ENCODE measurements at regions not wholly inside any gene's neighbourhood (a gene's known extent, or its start where the extent isn't known, plus 50 kb on each side); places are given as distances from the start of the nearest gene placed in this dataset.

DNA sequence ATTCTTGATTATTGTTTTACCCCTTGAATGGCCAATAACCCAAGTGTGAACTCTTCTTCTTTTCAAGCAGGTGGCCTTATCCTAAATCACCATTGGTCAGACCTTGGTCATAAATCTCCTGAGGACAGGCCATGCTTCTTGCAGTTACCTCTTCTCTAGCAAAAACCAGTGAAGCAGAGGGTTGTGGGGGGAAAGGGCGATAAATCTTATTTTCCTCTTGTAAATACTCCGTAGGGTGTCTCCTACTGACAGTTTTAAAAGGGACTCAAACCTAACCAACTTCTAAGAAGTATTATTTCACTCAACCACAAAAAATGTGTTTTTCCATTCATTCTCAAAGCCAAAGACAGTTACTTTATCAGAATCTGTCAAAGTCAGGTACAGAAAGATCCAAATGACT is 168.1 kb upstream of the RMP24 start:
- H3K27ac ChIP-seq: no peak overlapping the region
- no peak overlapping the region for H3K4me3 ChIP-seq
- peaks cover 0 to 6% (median 0%) of the 10 kb centered on the region in 3 donors for H3K27me3 ChIP-seq
- WGBS, 5 donors: 77 to 92% (median 85%) methylated on average over 2 of the region's 2 CpGs
- no peaks in the 10 kb centered on the region for H3K9me3 ChIP-seq
- H3K36me3 ChIP-seq: no peaks in the 10 kb centered on the region
- TF ChIP-seq, protein P1, sequence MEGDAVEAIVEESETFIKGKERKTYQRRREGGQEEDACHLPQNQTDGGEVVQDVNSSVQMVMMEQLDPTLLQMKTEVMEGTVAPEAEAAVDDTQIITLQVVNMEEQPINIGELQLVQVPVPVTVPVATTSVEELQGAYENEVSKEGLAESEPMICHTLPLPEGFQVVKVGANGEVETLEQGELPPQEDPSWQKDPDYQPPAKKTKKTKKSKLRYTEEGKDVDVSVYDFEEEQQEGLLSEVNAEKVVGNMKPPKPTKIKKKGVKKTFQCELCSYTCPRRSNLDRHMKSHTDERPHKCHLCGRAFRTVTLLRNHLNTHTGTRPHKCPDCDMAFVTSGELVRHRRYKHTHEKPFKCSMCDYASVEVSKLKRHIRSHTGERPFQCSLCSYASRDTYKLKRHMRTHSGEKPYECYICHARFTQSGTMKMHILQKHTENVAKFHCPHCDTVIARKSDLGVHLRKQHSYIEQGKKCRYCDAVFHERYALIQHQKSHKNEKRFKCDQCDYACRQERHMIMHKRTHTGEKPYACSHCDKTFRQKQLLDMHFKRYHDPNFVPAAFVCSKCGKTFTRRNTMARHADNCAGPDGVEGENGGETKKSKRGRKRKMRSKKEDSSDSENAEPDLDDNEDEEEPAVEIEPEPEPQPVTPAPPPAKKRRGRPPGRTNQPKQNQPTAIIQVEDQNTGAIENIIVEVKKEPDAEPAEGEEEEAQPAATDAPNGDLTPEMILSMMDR (IDR thresholded peaks at IDR 0.05): no peak
- no peak for TF ChIP-seq EP300 (IDR thresholded peaks at IDR 0.05)
- no peak for TF ChIP-seq POLR2AphosphoS5 (IDR thresholded peaks at IDR 0.05)
- TF ChIP-seq POLR2A (IDR thresholded peaks at IDR 0.05): no peak
- intact Hi-C loops (cut with DNase I; ENCODE audit: low total_unique reads): no loop called here
- DNase-seq: no peak
- H3K4me1 ChIP-seq: no peaks in the 10 kb centered on the region

DNA sequence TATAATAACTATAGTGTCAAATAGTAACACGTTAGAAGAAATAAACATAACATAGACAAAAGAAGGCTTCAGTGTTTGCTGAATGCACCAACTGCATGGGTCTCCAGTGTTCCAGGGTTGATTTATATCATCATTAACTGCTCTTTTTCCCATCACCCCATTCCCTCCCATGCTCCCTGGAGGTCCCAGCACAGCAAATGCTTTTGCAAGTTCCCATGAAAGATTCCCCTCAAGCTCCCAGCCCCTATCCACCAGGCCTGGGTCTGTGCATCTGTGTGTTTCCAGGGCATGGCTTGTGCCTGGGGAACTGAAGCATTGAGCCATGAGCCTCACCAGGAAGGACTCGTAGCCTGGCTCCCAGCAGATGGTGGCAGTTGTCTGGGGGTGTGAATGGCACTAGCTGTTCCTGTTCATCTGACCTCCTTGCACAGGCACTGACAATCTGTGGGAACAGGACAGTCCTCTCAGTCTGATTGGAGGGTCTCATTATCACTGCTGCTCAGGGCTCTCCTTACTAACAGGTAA is 164.6 kb upstream of the RMP24 start:
- intact Hi-C loops (cut with DNase I; ENCODE audit: low total_unique reads): no loop called here
- 40 to 81% (median 74%) methylated on average over 2 of the region's 2 CpGs for WGBS, 5 donors
- H3K9me3 ChIP-seq: no peaks in the 10 kb centered on the region
- no peak overlapping the region for H3K4me3 ChIP-seq
- H3K27ac ChIP-seq: no peak overlapping the region
- peaks cover 0 to 11% (median 0%) of the 10 kb centered on the region in 4 donors for H3K4me1 ChIP-seq
- H3K27me3 ChIP-seq: peaks cover 0 to 6% (median 0%) of the 10 kb centered on the region in 3 donors
- no peaks in the 10 kb centered on the region for H3K36me3 ChIP-seq
- no peak for DNase-seq
- no peak for TF ChIP-seq POLR2A (IDR thresholded peaks at IDR 0.05)
- TF ChIP-seq POLR2AphosphoS5 (IDR thresholded peaks at IDR 0.05): no peak
- TF ChIP-seq, protein P1 (IDR thresholded peaks at IDR 0.05): no peak
- TF ChIP-seq EP300 (IDR thresholded peaks at IDR 0.05): no peak

- H3K9me3 ChIP-seq: no peaks in the 10 kb centered on the region
- no peak overlapping the region for H3K27ac ChIP-seq
- WGBS, 5 donors: 63 to 84% (median 73%) methylated on average over 5 of the region's 5 CpGs
- no peak for TF ChIP-seq POLR2AphosphoS5 (IDR thresholded peaks at IDR 0.05)
- TF ChIP-seq POLR2A (IDR thresholded peaks at IDR 0.05): no peak
- no peak for TF ChIP-seq EP300 (IDR thresholded peaks at IDR 0.05)
- TF ChIP-seq, protein P1 (IDR thresholded peaks at IDR 0.05): no peak
- H3K36me3 ChIP-seq: no peaks in the 10 kb centered on the region
- H3K4me1 ChIP-seq: peaks cover 0 to 11% (median 0%) of the 10 kb centered on the region in 4 donors
- peaks cover 0 to 6% (median 0%) of the 10 kb centered on the region in 3 donors for H3K27me3 ChIP-seq
- intact Hi-C loops (cut with DNase I; ENCODE audit: low total_unique reads): no loop called here
- no peak overlapping the region for H3K4me3 ChIP-seq
- no peak for DNase-seq
Measured at GRCh38 chr18:35808796-35809195, 163.7 kb upstream of the RMP24 start.

DNA sequence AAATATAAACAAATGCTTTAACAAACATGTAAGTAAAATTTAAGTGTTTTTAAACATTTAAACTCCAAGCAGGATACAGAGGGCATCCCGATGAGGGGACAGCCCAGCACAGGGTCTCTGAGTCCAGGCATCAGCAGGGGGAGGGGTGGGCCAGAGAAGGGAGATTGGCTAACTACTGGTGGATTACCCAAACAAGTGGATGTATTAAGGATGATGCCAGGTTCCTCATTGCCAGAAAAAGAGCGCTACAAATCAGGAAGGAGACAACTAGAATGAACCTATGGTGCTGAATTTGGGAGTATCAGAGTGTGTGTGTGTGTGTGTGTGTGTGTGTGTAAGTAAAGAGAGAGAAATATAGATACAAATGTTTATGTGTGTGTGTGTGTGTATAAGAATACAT is 162.0 kb upstream of the RMP24 start:
- TF ChIP-seq POLR2AphosphoS5 (IDR thresholded peaks at IDR 0.05): no peak
- no peak for TF ChIP-seq EP300 (IDR thresholded peaks at IDR 0.05)
- no peak for TF ChIP-seq POLR2A (IDR thresholded peaks at IDR 0.05)
- TF ChIP-seq, protein P1 (IDR thresholded peaks at IDR 0.05): no peak
- no peak overlapping the region for H3K27ac ChIP-seq
- H3K27me3 ChIP-seq: peaks cover 0 to 6% (median 0%) of the 10 kb centered on the region in 3 donors
- H3K4me3 ChIP-seq: no peak overlapping the region
- intact Hi-C loops (cut with DNase I; ENCODE audit: low total_unique reads): no loop called here
- H3K36me3 ChIP-seq: no peaks in the 10 kb centered on the region
- no peaks in the 10 kb centered on the region for H3K9me3 ChIP-seq
- no peak for DNase-seq
- WGBS, 5 donors: 72 to 88% (median 82%) methylated on average over 2 of the region's 2 CpGs
- peaks cover 0 to 11% (median 0%) of the 10 kb centered on the region in 4 donors for H3K4me1 ChIP-seq
